Fibroblast of skin of scalp (primary cell): ENCODE measurements at regions not wholly inside any gene's neighbourhood (a gene's known extent, or its start where the extent isn't known, plus 50 kb on each side); places are given as distances from the start of the nearest gene placed in this dataset.
"Not testable (repeated sequence)": the region's sequence is repeated elsewhere in the genome, so short reads cannot be mapped to it uniquely, and the experiment has no call there.

Experiments
- DNase-seq: peaks from one replicate; pipeline ENCODE4 v3.0.0-alpha.2; 2013

GRCh38 chr2:56021579-56021978, 98.0 kb upstream of the EFEMP1 start:
- no peak for DNase-seq

GRCh38 chr2:56025469-56026193, 102.0 kb upstream of the EFEMP1 start:
- DNase-seq = no peak

GRCh38 chr2:56026828-56027227, 103.2 kb upstream of the EFEMP1 start:
- DNase-seq = no peak

- no peak for DNase-seq
Observed at GRCh38 chr2:56030062-56030461, 106.5 kb upstream of the EFEMP1 start.

GRCh38 chr2:56030901-56031300, 107.3 kb upstream of the EFEMP1 start:
- no peak for DNase-seq

GRCh38 chr2:56034258-56034657, 110.7 kb upstream of the EFEMP1 start:
- no peak for DNase-seq

- no peak for DNase-seq
Observed at GRCh38 chr2:56040189-56040588, 116.6 kb upstream of the EFEMP1 start.

- no peak for DNase-seq
Observed at GRCh38 chr2:56040834-56041233, 117.3 kb upstream of the EFEMP1 start.

GRCh38 chr2:56047136-56047535, 123.6 kb upstream of the EFEMP1 start:
- no peak for DNase-seq

GRCh38 chr2:56049233-56049845, 125.8 kb upstream of the EFEMP1 start:
- DNase-seq = no peak

- DNase-seq = no peak
Observed at GRCh38 chr2:56053679-56054078, 130.1 kb upstream of the EFEMP1 start.

- DNase-seq = no peak
Observed at GRCh38 chr2:56055405-56055804, 128.4 kb upstream of the CCDC85A start.

- DNase-seq = not testable (repeated sequence)
Observed at GRCh38 chr2:56061327-56061726, 122.5 kb upstream of the CCDC85A start.

GRCh38 chr2:56068746-56069145, 115.0 kb upstream of the CCDC85A start:
- no peak for DNase-seq

GRCh38 chr2:56077359-56077915, 106.4 kb upstream of the CCDC85A start:
- DNase-seq = peak; percentile 3

GRCh38 chr2:56082665-56083064, 101.1 kb upstream of the CCDC85A start:
- no peak for DNase-seq

- no peak for DNase-seq
Observed at GRCh38 chr2:56084111-56084901, 99.5 kb upstream of the CCDC85A start.

- no peak for DNase-seq
Observed at GRCh38 chr2:56086336-56086735, 97.5 kb upstream of the CCDC85A start.

GRCh38 chr2:56088411-56088810, 95.4 kb upstream of the CCDC85A start:
- DNase-seq = peak; percentile 2

- no peak for DNase-seq
Observed at GRCh38 chr2:56089931-56090330, 93.9 kb upstream of the CCDC85A start.

- no peak for DNase-seq
Observed at GRCh38 chr2:56099963-56100362, 83.8 kb upstream of the CCDC85A start.

GRCh38 chr2:56100791-56101312, 82.9 kb upstream of the CCDC85A start:
- no peak for DNase-seq

GRCh38 chr2:56102098-56102497, 81.7 kb upstream of the CCDC85A start:
- DNase-seq = no peak
